ENCODE measurements at regions not wholly inside any gene's neighbourhood (a gene's known extent, or its start where the extent isn't known, plus 50 kb on each side); places are given as distances from the start of the nearest gene placed in this dataset.

DNA sequence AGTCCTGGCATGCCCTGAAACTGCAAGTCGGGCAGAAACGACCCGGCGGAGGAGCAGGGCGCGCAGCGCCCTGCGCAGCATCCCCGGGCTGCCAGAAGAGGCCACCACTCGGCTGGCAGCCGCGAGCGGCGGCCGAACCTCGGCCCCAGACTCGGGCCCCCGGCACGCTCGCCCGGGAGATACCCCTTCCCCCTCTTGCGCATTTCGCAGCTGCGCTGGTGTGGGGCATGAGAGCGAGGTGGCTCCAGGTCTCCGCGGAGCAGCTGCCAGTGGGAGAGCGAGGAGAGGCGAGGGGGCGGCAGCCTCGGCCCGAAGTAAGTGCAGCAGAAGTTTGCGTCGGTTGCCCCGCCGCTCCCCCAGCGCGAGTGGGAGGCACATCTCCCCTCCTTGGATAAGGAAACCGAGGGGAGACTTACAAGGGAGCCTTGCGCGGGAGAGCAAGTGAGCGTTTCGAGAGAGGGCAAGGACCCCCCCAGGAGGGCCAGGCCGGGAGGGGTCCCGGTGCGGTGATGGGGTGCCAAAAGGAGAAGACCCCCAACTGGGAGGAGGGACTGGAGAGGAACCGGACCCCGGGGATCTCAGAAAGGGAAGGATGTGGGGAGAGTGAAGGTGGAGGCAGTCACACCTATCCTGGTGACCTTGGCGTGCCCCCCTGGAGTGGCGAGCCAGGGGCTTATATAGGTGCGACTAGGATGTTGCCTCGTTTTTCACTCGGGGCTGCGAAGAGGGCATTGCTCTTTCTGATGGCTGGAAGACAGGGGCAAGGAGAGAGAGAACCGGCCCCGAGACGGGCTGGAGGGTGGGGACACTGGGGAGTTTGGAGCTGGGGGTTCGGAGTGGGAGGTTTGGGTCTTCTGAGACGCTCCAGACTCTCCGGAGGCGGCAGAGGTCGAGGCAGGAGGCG is 256.3 kb downstream of the OTUD1 start:
- TF ChIP-seq POLR2AphosphoS5 (IDR thresholded peaks at IDR 0.05; ENCODE audit: low read depth, low read length): no peak
- TF ChIP-seq SIN3A (IDR thresholded peaks at IDR 0.05; ENCODE audit: borderline replicate concordance, insufficient read depth, low read length): no peak
- TF ChIP-seq TAF1 (IDR thresholded peaks at IDR 0.05; ENCODE audit: borderline replicate concordance, insufficient read depth, low read length): no peak
- no peak for TF ChIP-seq FOXP2 (optimal IDR thresholded peaks at IDR 0.05; ENCODE audit: borderline replicate concordance, extremely low read depth, extremely low read length, insufficient read depth)
- no peak for TF ChIP-seq REST (IDR thresholded peaks at IDR 0.05; ENCODE audit: insufficient read depth in 1 of 2, low read depth in 2 of 2, low read length in 2 of 2)

GRCh38 chr10:23695825-23696420 is 257.0 kb downstream of the OTUD1 start:
- TF ChIP-seq SIN3A (IDR thresholded peaks at IDR 0.05; ENCODE audit: borderline replicate concordance, insufficient read depth, low read length) (no peak), FOXP2 (optimal IDR thresholded peaks at IDR 0.05; ENCODE audit: borderline replicate concordance, extremely low read depth, extremely low read length, insufficient read depth) (no peak), TAF1 (IDR thresholded peaks at IDR 0.05; ENCODE audit: borderline replicate concordance, insufficient read depth, low read length) (no peak)

DNA sequence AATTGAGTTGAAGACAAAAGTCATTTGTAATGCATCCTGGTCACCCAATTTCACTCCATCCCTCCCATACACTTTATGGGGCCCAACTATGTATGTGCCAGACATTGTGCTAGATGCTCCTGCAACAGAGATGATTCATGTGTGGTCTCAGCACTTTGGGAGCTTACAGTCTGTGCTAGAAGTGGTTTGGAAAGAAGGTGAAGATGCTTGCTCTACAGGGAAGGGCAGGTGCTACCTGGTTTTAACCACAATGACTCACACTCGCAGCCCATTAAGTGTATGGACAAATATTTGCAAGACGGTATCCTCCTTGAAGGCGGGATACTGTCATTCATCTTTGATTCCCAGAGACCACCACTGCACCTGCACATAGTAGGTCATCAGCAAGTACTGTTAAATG is 257.6 kb downstream of the OTUD1 start:
- TF ChIP-seq SIN3A (IDR thresholded peaks at IDR 0.05; ENCODE audit: borderline replicate concordance, insufficient read depth, low read length) (no peak), TAF1 (IDR thresholded peaks at IDR 0.05; ENCODE audit: borderline replicate concordance, insufficient read depth, low read length) (no peak), FOXP2 (optimal IDR thresholded peaks at IDR 0.05; ENCODE audit: borderline replicate concordance, extremely low read depth, extremely low read length, insufficient read depth) (no peak), POLR2AphosphoS5 (IDR thresholded peaks at IDR 0.05; ENCODE audit: low read depth, low read length) (no peak)

GRCh38 chr10:23702977-23703414 is 264.1 kb downstream of the OTUD1 start:
- TF ChIP-seq POLR2AphosphoS5 (IDR thresholded peaks at IDR 0.05; ENCODE audit: low read depth, low read length): no peak
- TF ChIP-seq SIN3A (IDR thresholded peaks at IDR 0.05; ENCODE audit: borderline replicate concordance, insufficient read depth, low read length): no peak
- TF ChIP-seq REST (IDR thresholded peaks at IDR 0.05; ENCODE audit: insufficient read depth in 1 of 2, low read depth in 2 of 2, low read length in 2 of 2): no peak
- TF ChIP-seq FOXP2 (optimal IDR thresholded peaks at IDR 0.05; ENCODE audit: borderline replicate concordance, extremely low read depth, extremely low read length, insufficient read depth): no peak
- TF ChIP-seq TAF1 (IDR thresholded peaks at IDR 0.05; ENCODE audit: borderline replicate concordance, insufficient read depth, low read length): no peak

DNA sequence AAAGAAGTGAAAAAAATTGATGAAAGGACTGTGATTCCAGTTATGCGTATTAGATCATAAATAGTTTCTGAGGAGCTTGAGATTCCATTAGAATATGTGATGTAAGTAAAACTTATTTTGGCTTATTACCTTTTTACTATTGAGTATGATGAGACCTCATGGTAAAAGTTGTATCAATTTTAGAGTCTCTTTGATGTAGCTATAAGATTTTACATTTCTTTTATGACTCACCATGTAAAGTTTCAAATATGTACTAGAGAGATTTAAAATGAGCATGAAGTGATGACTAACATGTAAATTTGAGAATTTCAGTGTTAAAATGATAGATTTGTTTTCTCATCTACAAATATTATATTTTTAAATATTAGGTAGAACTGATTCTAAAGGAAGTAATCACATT is 276.5 kb downstream of the OTUD1 start:
- TF ChIP-seq REST (IDR thresholded peaks at IDR 0.05; ENCODE audit: insufficient read depth in 1 of 2, low read depth in 2 of 2, low read length in 2 of 2) (no peak), TAF1 (IDR thresholded peaks at IDR 0.05; ENCODE audit: borderline replicate concordance, insufficient read depth, low read length) (no peak), FOXP2 (optimal IDR thresholded peaks at IDR 0.05; ENCODE audit: borderline replicate concordance, extremely low read depth, extremely low read length, insufficient read depth) (no peak), POLR2AphosphoS5 (IDR thresholded peaks at IDR 0.05; ENCODE audit: low read depth, low read length) (no peak), SIN3A (IDR thresholded peaks at IDR 0.05; ENCODE audit: borderline replicate concordance, insufficient read depth, low read length) (no peak)
